Esophagus muscularis mucosa (tissue), 4 donors: ENCODE measurements at regions not wholly inside any gene's neighbourhood (a gene's known extent, or its start where the extent isn't known, plus 50 kb on each side); places are given as distances from the start of the nearest gene placed in this dataset.

Source experiments
- DNase-seq: peaks from one replicate; pipeline ENCODE4 v3.0.0-alpha.2; 2017; ENCODE audit errors: extremely low spot score
- H3K27ac ChIP-seq, 4 donors: fragments of 200-600 bp; sonication (generic); replicated peaks in 1 of 4; 1 replicate in 3 of 4; 2 replicates in 1 of 4; pipeline ENCODE4 v1.5.1; 2016 to 2019; ENCODE audit warnings: mild to moderate bottlenecking in 1 of 4
- H3K27me3 ChIP-seq, 4 donors: fragments of 200-600 bp; sonication (generic); one replicate each; pipeline versions ENCODE4 v1.5.1 to v1.6.0; 2016 to 2019
- H3K36me3 ChIP-seq, 4 donors: fragments of 200-600 bp; sonication (generic); one replicate each; pipeline ENCODE4 v1.5.1; 2016 to 2019
- H3K4me1 ChIP-seq, 4 donors: fragments of 200-600 bp; sonication (generic); one replicate each; pipeline ENCODE4 v1.5.1; 2016 to 2019
- H3K4me3 ChIP-seq, 4 donors: fragments of 200-600 bp; sonication (generic); 1 replicate in 2 of 4; 2 replicates in 2 of 4; pipeline ENCODE4 v1.5.1; 2016 to 2019; ENCODE audit warnings: mild to moderate bottlenecking in 4 of 4, moderate library complexity in 1 of 4
- H3K9me3 ChIP-seq, 4 donors: fragments of 200-600 bp; sonication (generic); 1 replicate in 3 of 4; 2 replicates in 1 of 4; pipeline ENCODE4 v1.5.1; 2016 to 2019
- EP300 ChIP-seq: sonication (generic); formaldehyde crosslinking; IDR thresholded peaks from one replicate; pipeline ENCODE4 v1.6.1; 2017; ENCODE audit warnings: antibody characterized with exemption
- POLR2A ChIP-seq: fragments of 450-650 bp; IDR thresholded peaks from one replicate; pipeline ENCODE4 v1.6.1; 2017; ENCODE audit warnings: antibody characterized with exemption, moderate library complexity, mild to moderate bottlenecking, low read depth
- POLR2AphosphoS5 ChIP-seq, 2 donors: sonication (generic); formaldehyde crosslinking; IDR thresholded peaks; one replicate each; pipeline ENCODE4 v1.6.1; 2017; ENCODE audit warnings: antibody characterized with exemption in 2 of 2
- WGBS: methylation state at CpG from one replicate; pipeline ENCODE4 v1.1.5; 2018; 5-methylcytosine and 5-hydroxymethylcytosine counted together
- intact Hi-C: fragments of 100-400 bp; cut with DNase I; formaldehyde crosslinking; loops from one replicate; pipeline ENCODE4 v1.15.1; 2023
- TF ChIP-seq, protein P1 (sequence below), 3 experiments: fragments of 200-600 bp in 2 of 3; fragments of 450-650 bp in 1 of 3; sonication (generic) in 2 of 3; IDR thresholded peaks; one replicate each; pipeline ENCODE4 v1.5.1; 2017 to 2019; ENCODE audit warnings: antibody characterized with exemption in 3 of 3, mild to moderate bottlenecking in 2 of 3, moderate library complexity in 1 of 3

DNA sequence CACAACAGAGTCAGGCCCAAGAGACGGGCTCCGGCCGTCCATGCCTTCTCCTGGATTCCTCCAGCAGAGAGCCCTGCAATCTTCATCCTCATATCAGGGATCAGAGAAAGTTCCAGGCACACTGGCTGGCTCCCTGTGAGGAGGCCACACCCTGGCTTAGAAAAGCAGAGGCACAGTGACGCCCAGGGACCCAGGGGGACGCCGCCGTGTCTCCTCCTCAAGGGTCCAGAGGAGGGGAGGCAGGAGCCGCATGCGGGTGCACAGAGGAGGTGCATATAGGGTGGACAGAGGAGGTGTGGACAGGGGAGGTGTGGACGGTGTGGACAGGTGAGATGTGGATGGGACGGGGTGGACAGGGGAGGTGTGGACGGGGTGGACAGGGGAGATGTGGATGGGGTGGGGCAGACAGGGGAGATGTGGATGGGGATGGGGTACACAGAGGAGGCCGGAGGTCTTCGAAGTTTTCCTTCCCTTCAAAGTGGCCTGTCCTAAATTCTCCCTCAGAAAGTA lies 1521.9 kb downstream of the BRD1 start:
- no peak overlapping the region for H3K4me3 ChIP-seq
- H3K36me3 ChIP-seq, result no peaks in the 10 kb centered on the region
- no peak overlapping the region for H3K27ac ChIP-seq
- 92% methylated on average over 11 of the region's 14 CpGs for WGBS
- peaks cover 0 to 53% (median 0%) of the 10 kb centered on the region in 4 donors for H3K27me3 ChIP-seq
- intact Hi-C loops, result no loop called here
- peaks cover 0 to 4% (median under 1%) of the 10 kb centered on the region in 4 donors for H3K9me3 ChIP-seq
- DNase-seq, result no peak
- TF ChIP-seq, protein P1, sequence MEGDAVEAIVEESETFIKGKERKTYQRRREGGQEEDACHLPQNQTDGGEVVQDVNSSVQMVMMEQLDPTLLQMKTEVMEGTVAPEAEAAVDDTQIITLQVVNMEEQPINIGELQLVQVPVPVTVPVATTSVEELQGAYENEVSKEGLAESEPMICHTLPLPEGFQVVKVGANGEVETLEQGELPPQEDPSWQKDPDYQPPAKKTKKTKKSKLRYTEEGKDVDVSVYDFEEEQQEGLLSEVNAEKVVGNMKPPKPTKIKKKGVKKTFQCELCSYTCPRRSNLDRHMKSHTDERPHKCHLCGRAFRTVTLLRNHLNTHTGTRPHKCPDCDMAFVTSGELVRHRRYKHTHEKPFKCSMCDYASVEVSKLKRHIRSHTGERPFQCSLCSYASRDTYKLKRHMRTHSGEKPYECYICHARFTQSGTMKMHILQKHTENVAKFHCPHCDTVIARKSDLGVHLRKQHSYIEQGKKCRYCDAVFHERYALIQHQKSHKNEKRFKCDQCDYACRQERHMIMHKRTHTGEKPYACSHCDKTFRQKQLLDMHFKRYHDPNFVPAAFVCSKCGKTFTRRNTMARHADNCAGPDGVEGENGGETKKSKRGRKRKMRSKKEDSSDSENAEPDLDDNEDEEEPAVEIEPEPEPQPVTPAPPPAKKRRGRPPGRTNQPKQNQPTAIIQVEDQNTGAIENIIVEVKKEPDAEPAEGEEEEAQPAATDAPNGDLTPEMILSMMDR (IDR thresholded peaks at IDR 0.05), result no peak
- TF ChIP-seq POLR2AphosphoS5 (IDR thresholded peaks at IDR 0.05) (no peak), POLR2A (no peak), EP300 (no peak)
- peaks cover 0 to 4% (median 0%) of the 10 kb centered on the region in 4 donors for H3K4me1 ChIP-seq

DNA sequence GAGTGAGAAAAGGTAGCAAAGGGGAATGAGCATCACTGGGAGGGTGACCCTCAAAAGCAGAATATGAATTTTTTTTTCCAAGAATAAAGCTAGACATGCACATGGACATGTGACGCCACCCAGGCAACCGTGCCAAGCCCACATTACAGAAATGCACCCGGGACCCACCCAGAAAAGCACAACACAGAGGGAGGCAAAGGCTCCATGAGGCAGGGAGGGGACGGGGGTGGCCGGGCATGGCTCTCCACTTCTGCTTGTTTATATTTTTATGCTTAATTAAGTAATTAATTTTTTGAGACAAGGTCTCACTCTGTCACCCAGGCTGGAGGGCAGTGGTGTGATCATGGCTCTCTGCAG lies 1524.3 kb downstream of the BRD1 start:
- Histone ChIP-seq H3K4me1 (no peaks in the 10 kb centered on the region), H3K9me3 (no peaks in the 10 kb centered on the region), H3K4me3 (no peak overlapping the region), H3K36me3 (no peaks in the 10 kb centered on the region), H3K27me3 (peaks cover 0 to 48% (median 0%) of the 10 kb centered on the region in 4 donors), H3K27ac (no peak overlapping the region)
- intact Hi-C loops, result no loop called here
- DNase-seq, result no peak
- WGBS, result 88% methylated on average over 5 of the region's 5 CpGs
- TF ChIP-seq, protein P1 (IDR thresholded peaks at IDR 0.05), result no peak

DNA sequence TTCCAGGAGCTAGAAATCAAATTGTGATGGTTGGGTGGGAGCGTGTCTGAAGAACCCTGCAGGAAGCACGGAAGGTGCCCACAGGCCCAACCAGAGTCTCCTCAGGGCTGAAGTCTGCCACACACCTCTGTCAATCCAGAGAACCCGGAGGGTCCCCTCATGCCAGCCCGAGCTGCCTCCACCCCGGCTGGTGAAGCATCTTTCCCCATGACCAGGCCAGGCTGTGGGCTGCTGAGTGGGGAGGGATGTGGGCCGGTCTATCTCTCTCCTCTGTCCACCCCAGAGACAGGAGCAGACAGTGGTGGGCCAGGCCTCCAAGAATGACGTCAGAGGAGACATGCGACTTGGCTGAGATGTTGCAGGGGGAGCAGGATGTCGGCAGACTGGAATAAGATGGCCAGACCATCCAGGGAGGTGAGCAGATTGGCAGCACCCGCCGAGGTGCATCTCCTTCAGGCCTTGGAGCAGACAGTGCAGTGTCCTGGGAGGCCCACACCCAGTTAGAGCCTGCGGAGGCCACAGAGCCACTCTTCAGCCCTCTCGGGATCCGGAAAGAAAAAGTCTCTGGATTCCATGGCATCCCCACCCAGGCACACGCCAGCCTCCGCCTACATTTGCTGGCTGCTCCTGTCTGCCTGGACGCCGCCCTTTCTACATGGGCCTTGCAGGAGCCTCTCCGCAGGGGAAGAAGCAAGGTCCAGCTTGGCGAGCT lies 1524.9 kb downstream of the BRD1 start:
- no peak overlapping the region for H3K4me3 ChIP-seq
- H3K9me3 ChIP-seq, result no peaks in the 10 kb centered on the region
- 75% methylated on average over 16 of the region's 20 CpGs for WGBS
- no peaks in the 10 kb centered on the region for H3K4me1 ChIP-seq
- no peak for TF ChIP-seq EP300
- TF ChIP-seq POLR2AphosphoS5 (IDR thresholded peaks at IDR 0.05), result no peak
- no peak for TF ChIP-seq POLR2A
- TF ChIP-seq, protein P1 (IDR thresholded peaks at IDR 0.05), result no peak
- H3K27ac ChIP-seq, result no peak overlapping the region
- H3K36me3 ChIP-seq, result no peaks in the 10 kb centered on the region
- intact Hi-C loops, result no loop called here
- H3K27me3 ChIP-seq, result peaks cover 0 to 44% (median 0%) of the 10 kb centered on the region in 4 donors
- no peak for DNase-seq

DNA sequence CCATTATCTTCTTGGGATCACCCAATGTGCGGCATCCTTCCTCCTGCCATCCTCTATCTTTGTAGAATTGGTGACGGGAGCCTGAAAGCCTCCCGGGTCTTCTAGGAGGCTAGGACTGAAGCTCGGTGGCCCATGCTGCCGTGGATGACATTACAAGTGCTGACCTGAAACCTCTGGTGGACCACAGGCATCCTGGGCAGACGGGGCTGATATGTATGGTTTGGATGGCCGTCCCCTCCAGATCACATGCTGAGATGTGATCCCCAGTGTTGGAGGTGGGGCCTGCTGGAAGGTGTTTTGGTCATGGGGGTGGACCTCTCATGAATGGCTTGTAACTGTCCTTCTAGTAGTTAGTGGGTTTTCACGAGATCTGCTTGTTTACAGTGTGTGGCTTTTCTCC lies 1525.8 kb downstream of the BRD1 start:
- no peak overlapping the region for H3K4me3 ChIP-seq
- no peaks in the 10 kb centered on the region for H3K4me1 ChIP-seq
- no peak overlapping the region for H3K27ac ChIP-seq
- intact Hi-C loops, result no loop called here
- H3K9me3 ChIP-seq, result no peaks in the 10 kb centered on the region
- no peaks in the 10 kb centered on the region for H3K36me3 ChIP-seq
- 76% methylated on average over 8 of the region's 8 CpGs for WGBS
- H3K27me3 ChIP-seq, result peaks cover 0 to 37% (median 0%) of the 10 kb centered on the region in 4 donors
- no peak for DNase-seq
- no peak for TF ChIP-seq EP300
- TF ChIP-seq, protein P1 (IDR thresholded peaks at IDR 0.05), result no peak
- TF ChIP-seq POLR2AphosphoS5 (IDR thresholded peaks at IDR 0.05), result no peak
- TF ChIP-seq POLR2A, result no peak

DNA sequence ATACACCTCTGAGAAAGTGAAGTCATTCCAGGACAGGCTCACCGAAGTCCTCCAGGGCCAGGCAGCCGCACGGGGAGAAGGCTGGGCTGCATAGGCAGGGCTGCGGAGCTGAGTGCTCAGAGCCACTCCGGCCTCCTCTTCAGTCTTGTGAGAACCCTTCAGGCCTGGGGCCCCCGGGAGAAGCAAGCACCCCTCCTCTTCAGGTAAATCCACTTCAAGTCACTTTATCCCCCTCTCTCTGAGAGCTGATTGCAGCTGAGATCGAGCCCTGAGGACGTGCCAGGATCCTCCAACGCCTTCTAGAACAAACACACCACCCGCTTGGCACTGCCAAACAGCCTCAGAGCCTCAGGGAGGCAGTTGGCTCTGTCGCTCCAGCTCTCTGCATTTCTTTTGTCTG lies 1526.3 kb downstream of the BRD1 start:
- TF ChIP-seq POLR2AphosphoS5 (IDR thresholded peaks at IDR 0.05) (no peak), EP300 (no peak), POLR2A (no peak)
- TF ChIP-seq, protein P1 (IDR thresholded peaks at IDR 0.05), result no peak
- H3K36me3 ChIP-seq, result no peaks in the 10 kb centered on the region
- intact Hi-C loops, result no loop called here
- H3K4me1 ChIP-seq, result no peaks in the 10 kb centered on the region
- H3K9me3 ChIP-seq, result no peaks in the 10 kb centered on the region
- peaks cover 0 to 35% (median 0%) of the 10 kb centered on the region in 4 donors for H3K27me3 ChIP-seq
- 79% methylated on average over 11 of the region's 11 CpGs for WGBS
- H3K27ac ChIP-seq, result no peak overlapping the region
- no peak overlapping the region for H3K4me3 ChIP-seq
- DNase-seq, result no peak
